DMS153 treated with DMSO at 0.1 percent for 48 hours (cell line): ENCODE measurements at regions not wholly inside any gene's neighbourhood (a gene's known extent, or its start where the extent isn't known, plus 50 kb on each side); places are given as distances from the start of the nearest gene placed in this dataset.

ENCODE experiments used
- DNase-seq: peaks from one replicate; lab custom pipeline; 2025; ENCODE audit not compliant: unreplicated experiment; lab: John Stamatoyannopoulos, UW

GRCh38 chr10:83848677-83849076 is 290.6 kb upstream of the GHITM start:
- no peak for DNase-seq

GRCh38 chr10:83849150-83849549 is 290.2 kb upstream of the GHITM start:
- DNase-seq, result no peak

- no peak for DNase-seq
Measured at GRCh38 chr10:83852146-83852545, 287.2 kb upstream of the GHITM start.

GRCh38 chr10:83862723-83863122 is 276.6 kb upstream of the GHITM start:
- DNase-seq, result no peak

- no peak for DNase-seq
Measured at GRCh38 chr10:83863283-83863966, 275.9 kb upstream of the GHITM start.

- no peak for DNase-seq
Measured at GRCh38 chr10:83869898-83870297, 269.4 kb upstream of the GHITM start.

GRCh38 chr10:83871187-83872081 is 267.9 kb upstream of the GHITM start:
- peak; percentile 61 for DNase-seq

GRCh38 chr10:83880252-83880791 is 259.0 kb upstream of the GHITM start:
- no peak for DNase-seq

- no peak for DNase-seq
Measured at GRCh38 chr10:83881661-83882060, 257.6 kb upstream of the GHITM start.

GRCh38 chr10:83886871-83887270 is 252.4 kb upstream of the GHITM start:
- no peak for DNase-seq

GRCh38 chr10:83892737-83893136 is 246.6 kb upstream of the GHITM start:
- no peak for DNase-seq

GRCh38 chr10:83896219-83896618 is 243.1 kb upstream of the GHITM start:
- DNase-seq, result no peak

GRCh38 chr10:83897626-83898025 is 241.7 kb upstream of the GHITM start:
- no peak for DNase-seq

GRCh38 chr10:83908506-83908905 is 230.8 kb upstream of the GHITM start:
- no peak for DNase-seq

- no peak for DNase-seq
Measured at GRCh38 chr10:83909001-83909400, 230.3 kb upstream of the GHITM start.

GRCh38 chr10:83915801-83916200 is 223.5 kb upstream of the GHITM start:
- DNase-seq, result no peak

- DNase-seq, result no peak
Measured at GRCh38 chr10:83917537-83918506, 221.5 kb upstream of the GHITM start.

GRCh38 chr10:83919187-83919586 is 220.1 kb upstream of the GHITM start:
- DNase-seq, result no peak

- DNase-seq, result no peak
Measured at GRCh38 chr10:83921984-83922860, 217.1 kb upstream of the GHITM start.

GRCh38 chr10:83925133-83925532 is 214.2 kb upstream of the GHITM start:
- no peak for DNase-seq
